Fibroblast of mammary gland (primary cell): ENCODE measurements at regions not wholly inside any gene's neighbourhood (a gene's known extent, or its start where the extent isn't known, plus 50 kb on each side); places are given as distances from the start of the nearest gene placed in this dataset.
"Not testable (repeated sequence)": the region's sequence is repeated elsewhere in the genome, so short reads cannot be mapped to it uniquely, and the experiment has no call there.

ENCODE experiments used
- DNase-seq: peaks from one replicate; pipeline ENCODE4 v3.0.0-alpha.2; 2010; ENCODE audit warnings: low read depth
- H3K4me3 ChIP-seq: 2 replicates; pipeline ENCODE4 v1.5.1; 2011; ENCODE audit warnings: low read depth, mild to moderate bottlenecking, low read length, moderate library complexity; ENCODE audit not compliant: control insufficient read depth
- CTCF ChIP-seq: conservative IDR thresholded peaks from 2 replicates; pipeline ENCODE4 v1.5.1; 2011; ENCODE audit warnings: low read depth, low read length, inconsistent platforms; ENCODE audit not compliant: control insufficient read depth, insufficient read depth

GRCh38 chr10:51014680-51015389, 59.5 kb upstream of the PRKG1 start:
- no peak overlapping the region for H3K4me3 ChIP-seq
- DNase-seq, result peak; percentile 41
- TF ChIP-seq CTCF, result no peak

- DNase-seq, H3K4me3 ChIP-seq: not testable (repeated sequence)
These were observed 58.9 kb upstream of the PRKG1 start for GRCh38 chr10:51015390-51015754.

DNA sequence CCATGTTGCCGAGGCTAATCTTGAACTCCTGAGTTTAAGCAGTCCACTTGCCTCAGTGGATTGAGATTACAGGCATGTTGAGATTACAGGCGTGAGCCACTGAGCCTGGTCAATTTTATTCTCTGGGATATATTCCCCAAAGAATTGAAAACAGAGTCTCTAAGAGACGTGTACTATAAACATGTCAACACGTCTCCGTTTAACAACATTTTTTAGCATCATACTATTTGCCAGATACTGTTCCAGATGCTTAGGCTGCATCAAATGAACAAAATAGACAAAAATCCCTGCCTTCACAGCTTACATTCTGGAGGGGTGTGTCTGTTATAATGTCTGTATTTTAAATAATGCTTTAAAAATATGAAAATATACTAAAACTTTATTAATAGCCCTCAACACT, 54.1 kb upstream of the PRKG1 start:
- DNase-seq, result peak; percentile 18
- no peak overlapping the region for H3K4me3 ChIP-seq
- no peak for TF ChIP-seq CTCF

GRCh38 chr10:51022933-51023585, 51.2 kb upstream of the PRKG1 start:
- DNase-seq, result no peak
- no peak overlapping the region for H3K4me3 ChIP-seq
- no peak for TF ChIP-seq CTCF

DNA sequence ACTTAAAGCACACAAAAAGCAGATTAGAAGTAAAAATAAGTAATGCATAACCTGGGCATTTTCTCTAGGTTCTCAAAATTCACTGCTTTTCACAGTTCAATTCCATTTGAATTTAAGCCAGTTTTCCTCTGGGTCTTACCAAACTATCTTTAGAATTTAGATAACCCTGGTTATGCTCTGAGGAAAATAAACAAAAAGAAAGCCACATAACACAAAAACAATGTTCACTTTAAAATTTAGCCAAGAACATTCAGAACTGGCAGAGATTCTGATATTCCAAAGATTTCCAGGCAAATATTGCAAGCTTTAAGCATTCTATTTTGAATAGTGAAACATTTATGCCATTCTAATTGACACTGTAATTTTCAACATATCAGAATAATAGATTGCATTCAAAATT, 50.7 kb upstream of the PRKG1 start:
- TF ChIP-seq CTCF, result no peak
- no peak for DNase-seq
- no peak overlapping the region for H3K4me3 ChIP-seq
